GM18868 (cell line): ENCODE measurements at regions not wholly inside any gene's neighbourhood (a gene's known extent, or its start where the extent isn't known, plus 50 kb on each side); places are given as distances from the start of the nearest gene placed in this dataset.
"Not testable (repeated sequence)": the region's sequence is repeated elsewhere in the genome, so short reads cannot be mapped to it uniquely, and the experiment has no call there.

ENCODE experiments used
- ATAC-seq: cut with Tn5 transposase; IDR thresholded peaks from one replicate; pipeline ENCODE4 v1.9.1; 2021; ENCODE audit warnings: mild to moderate bottlenecking, moderate library complexity; ENCODE audit not compliant: unreplicated experiment

DNA sequence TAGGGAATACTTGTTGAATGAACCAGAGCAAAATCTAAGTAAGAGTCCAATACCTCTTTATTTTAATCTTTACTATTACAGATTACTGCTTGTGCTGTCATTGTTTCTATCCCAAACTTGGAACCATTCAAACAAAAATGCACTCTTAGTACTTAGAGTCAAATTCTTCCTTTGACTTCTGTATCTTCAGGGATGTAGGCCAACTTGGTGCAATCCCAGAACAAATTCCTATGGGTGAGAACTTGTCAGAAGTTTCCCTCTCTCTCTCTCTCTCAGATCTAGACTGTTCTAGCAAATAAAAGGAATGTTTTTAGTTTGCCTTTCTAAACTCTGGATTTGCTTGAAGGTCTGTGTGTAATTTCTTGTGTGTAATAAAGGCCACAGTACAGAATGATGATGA lies 329.0 kb upstream of the TMTC4 start:
- no peak for ATAC-seq

DNA sequence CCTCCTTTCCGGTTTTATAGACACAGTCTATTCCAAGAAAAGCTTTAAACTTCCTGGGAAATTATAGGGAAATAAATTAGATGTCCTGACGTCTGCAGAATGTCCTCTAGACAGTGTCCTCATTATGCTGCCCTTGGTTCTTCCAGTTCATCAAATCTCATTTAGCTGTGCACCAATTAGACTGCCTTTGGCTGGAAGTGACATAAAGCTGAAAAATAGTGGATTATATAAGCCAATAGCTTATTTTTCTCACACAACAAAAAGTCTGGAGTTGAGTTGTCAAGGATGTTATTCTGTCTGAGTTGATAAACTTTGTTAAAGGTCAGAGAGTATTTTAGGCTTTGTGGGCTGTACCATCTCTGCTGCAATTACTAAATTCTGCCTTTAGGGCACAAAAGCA lies 314.8 kb upstream of the TMTC4 start:
- no peak for ATAC-seq

DNA sequence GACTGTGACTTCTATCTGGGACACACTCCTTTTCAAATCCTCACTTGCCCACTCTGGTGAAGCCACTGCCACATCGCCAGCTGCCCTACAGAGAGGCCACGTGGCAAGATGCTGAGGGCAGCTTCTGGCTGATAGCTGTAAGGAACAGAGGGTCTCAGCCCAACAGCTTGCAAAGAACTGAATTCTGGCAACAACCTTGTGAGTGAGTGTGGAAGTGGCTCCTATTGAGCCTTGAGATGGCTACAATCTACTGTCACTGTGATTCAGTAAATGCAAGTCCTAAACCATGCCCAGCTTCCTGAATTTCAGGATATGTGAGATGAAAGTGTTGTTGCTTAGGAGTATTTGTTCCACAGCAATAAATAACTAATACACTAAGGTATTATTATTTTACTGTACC lies 314.3 kb upstream of the TMTC4 start:
- no peak for ATAC-seq

DNA sequence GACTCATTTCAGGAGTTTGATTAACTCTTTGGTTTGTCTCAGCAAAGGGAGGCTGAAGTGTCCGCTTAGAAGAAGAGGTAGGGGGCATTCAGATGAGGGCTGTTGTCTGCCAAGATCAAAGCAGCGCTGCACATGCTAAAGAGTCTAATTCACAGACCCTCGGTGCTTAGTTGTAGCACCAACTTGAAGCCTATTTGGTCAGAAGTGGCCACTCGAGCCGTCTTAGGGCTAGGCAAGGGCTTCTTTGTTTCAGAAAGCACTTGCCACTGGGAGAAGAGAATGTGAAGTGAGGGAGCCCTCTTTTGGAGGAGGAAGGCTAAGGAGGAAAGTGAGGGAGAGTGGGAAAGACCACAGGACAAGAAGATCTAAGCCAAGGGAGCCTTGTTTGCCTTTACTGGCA lies 313.4 kb upstream of the TMTC4 start:
- ATAC-seq = no peak

DNA sequence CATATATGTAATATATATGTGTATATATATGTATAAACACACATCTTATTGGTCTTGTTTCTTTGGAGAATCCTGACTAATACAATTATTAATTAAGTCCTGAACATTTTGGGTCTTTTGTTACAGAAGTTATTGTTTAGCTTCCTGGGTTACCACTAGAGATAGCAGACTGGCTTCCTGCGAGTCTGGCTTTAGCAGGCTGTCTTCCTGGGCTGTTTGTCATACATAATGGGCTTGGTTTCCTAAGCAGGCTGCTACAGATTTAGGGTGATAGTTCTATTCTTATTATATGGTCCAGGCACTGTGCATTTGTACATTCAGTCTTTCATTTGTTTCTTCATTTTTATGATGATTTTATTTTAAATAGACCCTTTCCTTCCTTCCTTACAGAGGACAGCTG lies 312.0 kb upstream of the TMTC4 start:
- ATAC-seq = no peak

DNA sequence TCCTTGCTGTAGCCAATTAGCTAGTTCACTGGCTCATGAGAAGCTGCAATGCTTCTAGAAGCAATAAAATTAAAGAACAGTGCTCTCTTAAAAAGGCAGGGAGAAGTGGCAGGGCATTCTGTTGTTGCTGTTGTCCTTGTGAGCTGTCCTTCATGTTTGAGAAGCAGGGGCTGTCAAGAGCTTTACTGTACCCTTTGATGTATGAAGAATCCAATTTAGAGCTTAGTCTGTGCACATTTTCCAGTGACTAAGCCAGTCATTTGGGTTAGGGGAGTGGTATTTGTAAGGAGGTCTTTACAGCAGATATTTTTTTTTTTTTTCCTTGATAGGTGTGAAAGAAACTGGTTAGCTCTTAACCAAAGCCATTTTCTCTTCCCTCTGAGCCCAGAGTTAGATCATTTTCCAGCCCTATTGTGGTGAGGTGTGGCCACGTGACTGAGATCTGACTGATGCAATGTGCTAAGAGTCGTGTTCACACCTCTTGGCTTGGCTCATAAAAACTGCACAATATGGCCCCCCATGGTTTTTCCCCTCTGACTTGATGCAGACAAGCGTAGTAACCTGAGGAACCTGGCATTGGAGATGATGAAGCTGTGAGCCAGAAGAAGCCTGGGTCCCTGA lies 309.6 kb upstream of the TMTC4 start:
- no peak for ATAC-seq

DNA sequence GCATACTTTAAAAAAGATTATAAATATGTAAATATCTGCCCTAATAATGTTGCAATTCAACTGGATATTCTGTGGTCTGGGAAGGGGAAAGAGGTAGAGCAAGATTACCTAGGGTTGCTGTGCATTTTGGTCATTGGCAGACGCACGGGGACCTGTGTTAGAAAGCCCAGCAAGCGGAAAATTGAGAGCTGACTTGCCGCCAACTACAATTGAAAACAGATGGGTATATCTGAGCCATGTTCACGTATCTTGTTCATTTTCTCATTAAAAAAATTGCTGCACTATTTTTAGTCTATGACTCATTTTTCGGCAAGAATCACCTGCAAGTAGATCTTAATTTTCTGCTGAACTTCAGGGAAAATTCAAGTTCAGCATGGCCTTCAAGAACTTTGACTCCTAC lies 308.5 kb upstream of the TMTC4 start:
- ATAC-seq = no peak

DNA sequence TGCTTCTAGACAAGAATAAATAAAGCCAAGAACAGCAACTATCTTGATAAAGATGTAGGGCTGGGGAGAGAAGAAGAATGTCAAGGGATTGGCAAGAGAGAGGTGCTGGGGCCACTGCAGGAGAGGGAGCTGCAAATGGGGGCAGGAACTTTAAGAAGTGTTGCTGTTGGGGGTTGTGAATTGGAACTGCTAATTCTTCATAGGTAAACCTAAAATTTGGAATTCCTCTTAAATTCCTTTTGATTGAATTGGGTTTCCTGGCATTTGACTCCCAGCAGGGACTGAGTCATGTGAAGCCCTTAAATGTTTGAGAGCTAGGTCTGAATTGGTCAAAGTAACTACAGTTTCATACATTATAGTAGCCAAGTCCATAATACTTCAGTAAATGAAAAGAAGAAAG lies 305.6 kb upstream of the TMTC4 start:
- no peak for ATAC-seq

DNA sequence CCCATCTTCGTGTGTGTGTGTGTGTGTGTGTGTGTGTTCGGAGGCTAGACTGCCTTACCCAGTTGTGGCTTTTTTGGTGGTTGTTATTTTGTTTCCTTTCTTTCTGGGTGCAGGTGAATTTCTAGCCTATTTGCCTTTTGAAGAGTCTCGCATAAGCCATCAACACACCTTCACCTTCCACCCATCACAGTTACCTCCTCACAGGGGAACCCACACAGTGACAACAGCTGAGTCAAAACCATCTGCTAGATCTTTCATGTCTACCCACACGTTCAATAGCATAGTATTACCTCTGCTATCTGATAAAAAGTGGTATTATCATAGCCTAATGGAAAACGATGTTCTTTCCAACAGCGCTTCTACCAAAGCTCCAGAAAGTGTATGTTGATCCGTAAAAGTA lies 303.2 kb upstream of the TMTC4 start:
- ATAC-seq = no peak

DNA sequence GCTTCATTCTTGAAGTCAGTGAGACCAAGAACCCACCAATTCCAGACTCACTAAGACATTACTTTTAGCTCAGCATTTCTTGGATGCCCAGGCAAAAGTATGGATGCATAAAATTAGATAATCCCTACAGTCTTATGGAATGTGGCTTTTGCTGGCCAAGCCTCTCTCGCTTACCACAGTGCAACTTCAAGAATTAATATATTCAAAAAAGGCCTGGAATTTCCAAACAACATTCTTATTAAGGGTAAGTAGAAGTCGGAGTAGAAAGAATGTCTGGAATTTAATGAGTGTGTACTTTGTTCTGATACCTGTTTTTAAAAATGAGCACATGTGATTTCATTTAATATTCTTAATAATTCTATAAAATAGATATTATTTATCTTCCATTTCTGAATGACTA lies 302.4 kb upstream of the TMTC4 start:
- ATAC-seq = no peak

DNA sequence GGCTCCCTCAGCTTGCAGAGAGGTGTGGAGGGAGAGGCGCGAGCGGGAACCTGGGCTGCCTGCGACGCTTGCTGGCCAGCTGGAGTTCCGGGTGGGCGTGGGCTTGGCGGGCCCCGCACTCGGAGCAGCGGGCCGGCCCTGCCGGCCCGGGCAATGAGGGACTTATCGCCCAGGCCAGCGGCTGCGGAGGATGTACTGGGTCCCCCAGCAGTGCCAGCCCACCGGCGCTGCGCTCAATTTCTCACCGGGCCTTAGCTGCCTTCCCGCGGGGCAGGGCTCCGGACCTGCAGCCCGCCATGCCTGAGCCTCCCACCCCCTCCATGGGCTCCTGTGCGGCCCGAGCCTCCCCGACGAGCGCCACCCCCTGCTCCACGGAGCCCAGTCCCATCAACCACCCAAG lies 301.1 kb upstream of the TMTC4 start:
- ATAC-seq = not testable (repeated sequence)

DNA sequence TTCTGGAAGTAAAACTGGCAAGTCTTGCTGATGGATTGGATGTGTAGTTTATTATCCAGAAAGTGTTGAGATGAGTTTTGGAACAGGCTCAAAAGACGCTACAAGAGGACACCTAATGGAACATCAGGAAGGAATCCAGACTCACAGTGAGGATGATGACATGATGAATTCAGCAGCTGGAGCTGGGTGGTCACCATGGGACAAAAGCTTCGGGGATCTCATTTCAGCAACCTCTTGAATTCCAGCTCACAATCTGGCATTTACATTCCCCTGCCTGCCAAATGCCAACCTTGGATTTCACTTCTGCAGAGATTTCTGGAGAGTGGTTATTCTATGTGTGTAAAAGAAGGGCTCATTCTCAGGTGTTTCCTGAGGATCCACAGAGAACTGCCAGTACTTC lies 288.0 kb upstream of the TMTC4 start:
- ATAC-seq = no peak

DNA sequence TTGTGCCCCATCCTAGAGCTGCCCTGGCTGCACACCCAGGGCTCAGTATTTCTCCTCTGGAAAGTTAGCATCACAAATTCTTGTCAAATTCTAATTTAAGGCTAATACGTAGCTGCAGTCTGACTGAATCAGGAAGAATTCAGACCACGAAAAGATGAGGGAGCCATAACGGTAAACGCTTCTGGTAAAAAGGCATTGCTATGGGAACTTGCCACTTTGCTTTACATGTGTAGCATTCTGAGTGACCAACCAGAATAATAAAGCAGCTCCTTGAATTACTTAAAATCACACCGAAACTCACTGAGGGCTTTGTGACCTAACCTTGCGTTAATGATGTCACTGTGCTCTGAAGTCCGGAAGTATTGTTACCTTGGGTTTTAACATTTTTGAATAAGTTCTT lies 286.6 kb upstream of the TMTC4 start:
- no peak for ATAC-seq

DNA sequence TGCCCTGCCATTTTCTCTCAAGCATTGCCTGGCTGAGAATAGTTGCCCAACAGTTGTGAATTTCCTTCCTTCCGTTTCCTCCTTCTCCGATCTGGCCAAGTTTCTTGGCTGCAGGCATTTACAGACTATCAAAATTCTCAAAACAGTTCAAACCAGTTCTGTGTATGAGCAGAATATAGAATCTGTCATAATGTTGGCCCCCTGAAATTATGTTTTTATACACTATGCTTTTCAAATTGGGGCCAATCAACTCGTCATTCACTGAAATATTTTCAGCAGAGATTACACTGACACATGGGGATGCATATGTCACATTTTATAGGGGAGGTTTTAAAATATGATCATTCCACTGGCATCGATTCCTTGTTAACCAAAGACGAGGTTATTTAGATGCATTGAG lies 284.2 kb upstream of the TMTC4 start:
- ATAC-seq = no peak

DNA sequence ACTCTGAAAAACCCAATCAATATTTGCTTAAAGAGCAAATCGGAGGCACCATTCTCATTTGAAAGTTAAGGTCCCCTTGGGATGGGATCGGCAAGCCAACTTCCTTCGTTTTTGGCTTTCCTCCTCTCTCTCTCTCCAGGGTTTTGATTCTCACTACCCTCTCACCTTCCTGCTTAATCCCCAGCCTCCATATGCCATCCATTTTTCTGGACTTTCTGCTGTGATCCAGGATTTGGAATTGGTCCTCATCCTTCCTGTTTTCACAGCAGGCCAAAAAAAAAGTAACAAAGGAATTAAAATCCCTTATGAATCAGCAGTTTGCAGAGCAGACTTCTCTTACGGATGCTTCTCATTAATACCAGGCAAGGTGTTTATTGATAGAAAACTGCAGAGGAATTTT lies 283.1 kb upstream of the TMTC4 start:
- no peak for ATAC-seq

DNA sequence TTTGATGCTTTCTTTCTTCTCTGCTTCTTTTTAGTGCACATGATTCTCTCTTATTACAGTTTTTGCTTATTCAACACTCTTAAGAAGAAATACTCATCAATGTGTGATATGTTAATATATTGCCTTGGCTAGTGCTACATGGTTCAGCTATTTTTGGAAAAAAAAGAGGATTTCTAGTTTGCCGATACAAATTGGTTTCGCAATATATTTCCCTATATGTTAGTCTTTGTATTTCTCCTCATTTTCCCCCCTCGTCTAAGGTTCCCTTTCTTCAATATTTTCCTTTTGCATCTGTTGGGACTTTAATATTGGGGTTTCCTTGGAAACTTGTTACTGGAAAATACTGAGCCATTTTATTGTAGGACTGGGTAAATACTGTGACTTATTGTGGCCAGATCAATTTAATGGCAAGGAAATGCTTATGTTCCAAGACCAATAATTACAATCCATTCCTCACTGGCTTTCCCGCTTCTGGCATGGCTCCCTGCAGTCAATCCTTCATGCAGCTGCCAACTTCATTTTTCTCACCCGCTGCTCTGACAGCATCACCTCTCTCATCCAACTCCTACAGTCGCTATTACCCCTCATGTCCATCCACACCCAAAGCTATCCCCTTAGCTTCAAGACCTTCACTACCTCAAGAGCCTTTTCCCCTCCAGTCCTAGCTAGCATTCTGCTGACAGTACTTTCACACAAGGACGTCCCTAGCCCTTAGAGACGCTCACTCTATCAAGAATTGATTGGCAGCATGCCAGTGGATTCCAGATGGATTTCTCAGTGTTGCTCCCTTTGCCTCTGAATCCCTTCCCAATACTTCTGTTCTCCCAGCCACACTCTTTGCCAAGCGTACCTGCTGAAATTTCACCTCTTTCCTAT lies 280.1 kb upstream of the TMTC4 start:
- no peak for ATAC-seq

DNA sequence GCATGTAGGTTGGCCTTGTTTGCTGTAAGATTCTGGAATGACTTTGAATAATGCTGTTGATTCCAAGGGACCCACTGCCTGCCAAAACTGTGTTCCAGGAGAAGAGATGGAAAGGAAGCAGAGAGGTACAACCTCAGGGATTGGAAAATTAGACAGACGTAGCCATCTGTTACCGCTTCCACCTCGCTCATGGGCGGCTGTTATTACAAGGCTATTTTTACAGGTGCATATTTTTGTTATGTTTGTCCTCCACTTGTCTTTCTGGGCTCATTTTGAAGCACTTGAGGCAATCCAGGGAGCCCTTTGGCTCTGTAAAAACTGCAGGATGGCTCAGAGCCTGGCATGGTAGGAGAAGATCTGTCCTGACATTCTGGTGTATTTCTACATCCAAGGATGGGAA lies 276.4 kb upstream of the TMTC4 start:
- no peak for ATAC-seq

DNA sequence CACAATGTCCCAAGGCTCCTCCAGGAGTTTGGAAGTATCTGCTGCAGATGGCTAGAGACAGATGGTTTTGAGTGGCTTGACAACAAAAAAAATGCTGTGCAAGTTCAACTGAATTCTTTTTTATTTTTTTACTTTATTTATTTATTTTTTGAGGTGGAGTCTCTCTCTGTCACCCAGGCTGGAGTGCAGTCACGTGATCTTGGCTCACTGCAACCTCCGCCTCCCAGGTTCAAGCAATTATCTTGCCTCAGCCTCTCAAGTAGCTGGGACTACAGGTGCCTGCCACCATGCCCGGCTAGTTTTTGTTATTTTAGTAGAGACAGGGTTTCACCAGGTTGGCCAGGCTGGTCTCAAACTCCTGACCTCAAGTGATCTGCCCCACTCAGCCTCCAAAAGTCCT lies 274.3 kb upstream of the TMTC4 start:
- not testable (repeated sequence) for ATAC-seq

DNA sequence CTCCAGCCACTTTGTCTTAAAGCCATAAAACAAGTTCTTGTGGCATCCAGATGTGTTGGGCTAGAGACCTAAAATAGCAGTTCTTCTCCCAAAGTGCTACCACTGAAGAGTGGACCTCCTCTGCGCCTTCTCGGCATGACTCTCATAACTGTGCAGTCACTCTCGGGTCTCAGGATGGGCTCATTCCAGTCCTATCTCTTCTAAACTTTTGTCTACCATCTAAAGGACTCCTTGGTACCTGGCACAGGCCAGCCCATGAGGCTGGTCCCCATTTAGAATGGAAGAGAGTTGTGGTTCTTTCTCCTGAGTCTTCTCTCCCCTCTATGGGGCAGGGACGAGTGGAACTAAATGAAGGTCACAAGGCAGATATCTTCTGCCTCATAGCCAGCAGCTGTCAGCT lies 272.0 kb upstream of the TMTC4 start:
- no peak for ATAC-seq

DNA sequence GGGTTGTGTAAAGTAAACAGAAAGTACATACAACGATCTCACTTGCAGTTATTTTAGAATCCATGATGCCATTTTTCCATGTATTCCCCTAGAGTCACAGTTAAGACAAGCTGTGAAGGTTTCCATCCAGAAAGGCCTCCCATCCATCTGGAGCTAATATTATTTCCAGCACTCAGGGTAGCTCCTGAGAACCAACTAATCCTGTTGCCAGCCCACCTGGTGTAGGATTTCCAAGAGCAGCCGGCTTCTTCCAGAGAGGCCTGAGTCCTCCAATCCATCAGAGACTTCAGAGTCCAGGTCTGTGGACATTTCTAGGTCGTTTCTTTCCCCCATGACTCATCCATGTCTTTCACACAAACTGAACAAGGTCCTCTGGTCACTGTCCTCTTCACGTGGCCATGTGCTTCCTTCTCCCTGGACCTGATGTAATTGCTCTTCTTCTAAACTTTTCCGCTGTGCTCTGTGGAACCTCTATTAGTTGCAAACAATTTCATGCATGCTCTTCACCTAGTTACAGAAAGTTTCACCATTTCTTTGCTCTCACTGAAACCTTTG lies 270.3 kb upstream of the TMTC4 start:
- no peak for ATAC-seq

DNA sequence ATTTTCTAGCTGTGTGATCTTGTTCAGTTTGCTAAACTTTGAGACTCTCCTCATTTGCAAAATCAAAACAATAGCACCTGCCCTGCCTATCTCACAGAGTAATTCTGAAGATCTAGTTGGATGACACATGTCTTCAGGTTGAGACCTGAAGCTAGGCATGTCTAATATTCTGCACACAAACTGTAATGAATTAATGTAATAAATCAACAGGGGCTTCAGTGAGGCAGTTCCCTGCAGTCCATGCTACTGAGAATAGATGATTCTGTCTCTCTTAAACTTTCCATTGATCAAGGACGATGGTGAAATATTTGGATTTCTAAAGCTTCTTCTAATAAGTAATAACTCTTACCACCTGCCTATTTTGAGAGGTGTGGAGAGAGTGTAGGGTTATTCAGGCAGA lies 268.1 kb upstream of the TMTC4 start:
- ATAC-seq = no peak
